Lower leg skin (tissue), 4 donors: ENCODE measurements at regions not wholly inside any gene's neighbourhood (a gene's known extent, or its start where the extent isn't known, plus 50 kb on each side); places are given as distances from the start of the nearest gene placed in this dataset.

Experiments
- DNase-seq, 2 donors: peaks; one replicate each; pipeline ENCODE4 v3.0.0-alpha.2; 2019; ENCODE audit warnings: low spot score in 2 of 2
- H3K4me3 ChIP-seq: fragments of 200-600 bp; sonication (generic); 2 replicates; pipeline ENCODE4 v1.5.1; 2017; ENCODE audit warnings: mild to moderate bottlenecking, low read depth; ENCODE audit not compliant: poor library complexity, severe bottlenecking
- POLR2A ChIP-seq, 2 donors: fragments of 450-650 bp; IDR thresholded peaks; one replicate each; pipeline ENCODE4 v1.6.1; 2016 to 2017; ENCODE audit warnings: antibody characterized with exemption in 2 of 2, mild to moderate bottlenecking in 1 of 2, moderate library complexity in 1 of 2
- WGBS, 2 donors: methylation state at CpG; one replicate each; pipeline ENCODE4 v1.1.5; 2018; 5-methylcytosine and 5-hydroxymethylcytosine counted together
- intact Hi-C: fragments of 100-400 bp; cut with DNase I; formaldehyde crosslinking; loops from one replicate; pipeline ENCODE4 v1.15.0; 2023; ENCODE audit warnings: low total_unique reads
- TF ChIP-seq, protein P1 (sequence below), 3 donors: fragments of 450-650 bp; IDR thresholded peaks; one replicate each; pipeline ENCODE4 v1.5.1; 2016; ENCODE audit warnings: antibody characterized with exemption in 3 of 3, mild to moderate bottlenecking in 3 of 3, moderate library complexity in 2 of 3

DNA sequence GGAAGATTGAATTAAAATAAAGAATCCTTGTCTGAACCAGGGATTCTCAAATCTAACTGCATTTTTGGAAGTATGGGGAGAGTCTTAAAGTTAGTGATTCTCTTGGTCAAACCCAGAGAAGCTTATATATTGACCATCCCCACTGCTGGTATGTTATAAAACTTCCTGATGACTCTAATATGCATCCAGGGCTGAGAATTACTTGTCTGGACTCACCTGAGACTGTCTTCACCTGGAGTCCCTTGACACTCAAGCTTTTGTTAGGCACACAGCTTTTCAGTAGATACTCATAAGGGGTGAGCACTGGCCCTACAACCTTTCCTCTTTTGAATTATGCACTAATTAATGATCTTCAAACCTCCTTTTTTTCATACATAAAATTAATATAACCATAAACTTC, 149.6 kb upstream of the GULP1 start:
- TF ChIP-seq, protein P1, sequence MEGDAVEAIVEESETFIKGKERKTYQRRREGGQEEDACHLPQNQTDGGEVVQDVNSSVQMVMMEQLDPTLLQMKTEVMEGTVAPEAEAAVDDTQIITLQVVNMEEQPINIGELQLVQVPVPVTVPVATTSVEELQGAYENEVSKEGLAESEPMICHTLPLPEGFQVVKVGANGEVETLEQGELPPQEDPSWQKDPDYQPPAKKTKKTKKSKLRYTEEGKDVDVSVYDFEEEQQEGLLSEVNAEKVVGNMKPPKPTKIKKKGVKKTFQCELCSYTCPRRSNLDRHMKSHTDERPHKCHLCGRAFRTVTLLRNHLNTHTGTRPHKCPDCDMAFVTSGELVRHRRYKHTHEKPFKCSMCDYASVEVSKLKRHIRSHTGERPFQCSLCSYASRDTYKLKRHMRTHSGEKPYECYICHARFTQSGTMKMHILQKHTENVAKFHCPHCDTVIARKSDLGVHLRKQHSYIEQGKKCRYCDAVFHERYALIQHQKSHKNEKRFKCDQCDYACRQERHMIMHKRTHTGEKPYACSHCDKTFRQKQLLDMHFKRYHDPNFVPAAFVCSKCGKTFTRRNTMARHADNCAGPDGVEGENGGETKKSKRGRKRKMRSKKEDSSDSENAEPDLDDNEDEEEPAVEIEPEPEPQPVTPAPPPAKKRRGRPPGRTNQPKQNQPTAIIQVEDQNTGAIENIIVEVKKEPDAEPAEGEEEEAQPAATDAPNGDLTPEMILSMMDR (IDR thresholded peaks at IDR 0.05), result no peak
- no peak for TF ChIP-seq POLR2A (IDR thresholded peaks at IDR 0.05)
- DNase-seq, result no peak
- no peak overlapping the region for H3K4me3 ChIP-seq
- intact Hi-C loops, result no loop called here

DNA sequence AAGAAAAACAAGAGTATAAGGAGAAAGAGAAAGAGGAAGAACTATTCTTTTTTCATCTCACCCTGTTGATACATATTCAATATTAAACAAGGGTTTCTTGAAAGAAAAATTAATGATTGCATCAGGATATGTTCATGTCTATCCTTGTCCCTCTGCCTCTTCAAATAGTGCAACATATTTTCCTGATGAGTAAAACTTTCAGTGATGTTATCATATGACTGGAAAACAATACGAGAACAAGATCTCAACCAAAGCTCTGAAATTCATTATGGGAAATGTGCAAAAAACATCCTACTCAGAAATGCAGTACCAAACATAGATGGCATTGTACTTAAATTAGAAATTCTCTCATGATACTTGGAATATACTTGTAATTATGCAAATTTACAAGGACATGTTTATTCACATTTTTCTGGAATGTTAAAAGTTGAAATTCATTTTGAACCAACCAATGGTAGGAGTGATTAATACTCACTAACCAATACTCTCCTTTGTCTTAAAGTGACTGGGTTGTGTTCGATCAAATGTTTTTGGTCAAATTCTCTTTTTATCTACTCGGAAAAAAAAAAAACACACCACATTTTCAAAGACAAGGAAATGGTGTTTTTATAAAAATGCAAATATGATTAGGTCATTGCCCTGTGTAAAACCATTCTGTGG, 148.9 kb upstream of the GULP1 start:
- H3K4me3 ChIP-seq, result no peak overlapping the region
- intact Hi-C loops, result no loop called here
- no peak for DNase-seq
- TF ChIP-seq POLR2A (IDR thresholded peaks at IDR 0.05), result no peak
- TF ChIP-seq, protein P1 (IDR thresholded peaks at IDR 0.05), result no peak
- 38 to 46% methylated on average over 3 of the region's 3 CpGs for WGBS, 2 donors

DNA sequence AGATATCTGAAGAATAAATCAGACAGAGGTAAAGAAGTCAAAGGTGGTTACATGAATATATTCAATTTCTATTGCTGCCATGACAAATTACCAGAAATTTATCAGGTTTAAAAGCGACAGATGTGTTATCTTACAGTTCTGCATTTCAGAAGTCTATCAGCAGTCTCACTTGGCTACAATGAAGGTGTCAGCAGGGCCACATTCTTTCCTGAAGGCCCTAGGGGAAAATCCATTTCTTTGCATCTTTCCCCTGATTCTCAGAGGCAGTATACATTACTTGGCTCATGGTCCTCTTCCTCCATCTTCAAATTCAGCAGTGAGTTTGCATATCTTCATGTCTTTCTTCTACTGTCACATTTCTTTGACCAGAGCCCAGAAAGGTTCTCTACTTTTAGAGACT, 145.8 kb upstream of the GULP1 start:
- intact Hi-C loops, result no loop called here
- H3K4me3 ChIP-seq, result no peak overlapping the region
- WGBS, 2 donors, result 0 to 58% methylated on average over 1 of the region's 1 CpG
- no peak for DNase-seq
- TF ChIP-seq POLR2A (IDR thresholded peaks at IDR 0.05), result no peak
- TF ChIP-seq, protein P1 (IDR thresholded peaks at IDR 0.05), result no peak

DNA sequence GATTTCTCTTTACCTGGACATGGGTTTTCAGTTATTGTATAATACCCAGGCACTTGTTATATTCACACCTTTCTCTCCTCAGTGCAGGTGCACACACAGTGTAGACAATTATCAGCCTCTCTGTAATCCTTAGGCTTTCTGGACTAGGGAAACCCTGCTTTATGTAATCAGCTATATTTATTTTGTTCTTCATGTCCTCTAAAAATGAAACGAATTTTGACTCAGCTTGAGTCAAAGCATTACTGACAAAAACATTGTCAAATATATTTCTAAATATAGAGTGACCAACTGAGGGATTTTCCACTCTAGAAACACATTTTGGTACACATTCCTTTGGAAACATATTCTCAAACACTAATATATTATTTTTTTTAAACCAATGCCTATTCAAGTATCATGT, 144.8 kb upstream of the GULP1 start:
- DNase-seq, result no peak
- intact Hi-C loops, result no loop called here
- TF ChIP-seq, protein P1 (IDR thresholded peaks at IDR 0.05), result no peak
- TF ChIP-seq POLR2A (IDR thresholded peaks at IDR 0.05), result no peak
- no peak overlapping the region for H3K4me3 ChIP-seq
- 7 to 18% methylated on average over 1 of the region's 1 CpG for WGBS, 2 donors

DNA sequence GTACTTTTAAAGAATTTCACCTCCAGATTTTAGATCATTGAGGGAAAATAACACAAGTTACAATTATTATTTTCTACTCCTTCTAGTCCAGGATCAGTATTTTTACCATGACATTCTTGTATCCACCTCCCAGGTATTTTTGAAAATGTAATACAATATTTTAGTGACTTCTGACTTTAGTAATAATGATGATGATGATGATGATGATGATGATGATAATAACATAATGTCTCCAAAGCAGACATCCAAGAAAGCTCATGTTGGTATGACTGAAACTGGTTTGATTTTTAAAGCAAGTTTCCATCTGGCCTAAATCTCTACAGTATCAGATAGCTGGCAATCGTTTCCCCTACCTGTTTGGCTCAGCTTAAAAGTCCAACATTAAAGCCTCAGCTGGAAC, 140.0 kb upstream of the GULP1 start:
- DNase-seq, result no peak
- no peak overlapping the region for H3K4me3 ChIP-seq
- no peak for TF ChIP-seq POLR2A (IDR thresholded peaks at IDR 0.05)
- TF ChIP-seq, protein P1 (IDR thresholded peaks at IDR 0.05), result no peak
- 38 to 55% methylated on average over 1 of the region's 1 CpG for WGBS, 2 donors
- intact Hi-C loops, result no loop called here
